Endothelial cell of hepatic sinusoid (primary cell): ENCODE measurements at regions not wholly inside any gene's neighbourhood (a gene's known extent, or its start where the extent isn't known, plus 50 kb on each side); places are given as distances from the start of the nearest gene placed in this dataset.
"Not testable (repeated sequence)": the region's sequence is repeated elsewhere in the genome, so short reads cannot be mapped to it uniquely, and the experiment has no call there.

Experiments
- in situ Hi-C: cut with HindIII; loops from 2 replicates; pipeline ENCODE4 v1.10.0; 2017; ENCODE audit warnings: low sequenced_read_pairs

- in situ Hi-C loops, result no loop called here
Observed at GRCh38 chr15:62488387-62488786, 323.3 kb upstream of the C2CD4B start.

DNA sequence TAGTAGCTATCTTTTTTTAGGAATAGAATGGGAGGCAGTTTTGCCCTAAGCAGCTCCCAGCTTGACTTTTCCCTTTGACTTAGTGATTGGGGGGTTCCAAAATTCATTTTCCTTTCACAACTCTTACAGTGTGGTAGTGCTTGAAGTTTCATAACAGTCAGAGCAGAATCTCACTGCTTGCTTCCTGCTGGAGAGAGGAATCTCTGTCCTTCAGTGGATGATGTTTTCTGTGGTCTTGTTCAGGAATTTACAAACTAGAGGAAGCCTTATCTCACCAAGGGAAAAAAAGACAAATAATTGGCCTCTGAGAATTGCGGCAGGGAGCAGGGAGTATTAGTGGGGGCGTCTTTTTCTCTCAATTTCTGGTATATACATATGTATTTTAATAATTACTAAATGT is 326.6 kb upstream of the C2CD4B start:
- in situ Hi-C loops, result no loop called here

DNA sequence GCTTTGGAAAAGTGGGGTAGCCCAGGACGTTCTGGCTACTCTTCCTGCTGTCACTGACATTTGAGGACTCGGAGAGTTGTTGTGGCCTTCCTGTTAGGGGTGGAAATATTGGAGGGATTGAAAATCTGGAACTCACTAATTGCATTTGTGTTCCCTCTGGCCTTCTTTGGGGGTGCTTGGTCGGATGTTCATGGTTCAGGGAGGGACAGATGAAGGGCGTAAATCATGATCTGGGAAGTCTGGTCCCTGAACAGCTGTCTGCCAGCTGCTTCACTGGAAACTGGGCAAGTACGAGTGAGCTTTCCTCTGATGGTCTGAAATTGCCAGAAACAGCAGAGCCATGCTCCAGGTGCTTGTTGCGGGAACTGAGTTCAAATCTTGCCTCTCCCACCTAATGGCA is 327.8 kb upstream of the C2CD4B start:
- in situ Hi-C loops, result no loop called here

DNA sequence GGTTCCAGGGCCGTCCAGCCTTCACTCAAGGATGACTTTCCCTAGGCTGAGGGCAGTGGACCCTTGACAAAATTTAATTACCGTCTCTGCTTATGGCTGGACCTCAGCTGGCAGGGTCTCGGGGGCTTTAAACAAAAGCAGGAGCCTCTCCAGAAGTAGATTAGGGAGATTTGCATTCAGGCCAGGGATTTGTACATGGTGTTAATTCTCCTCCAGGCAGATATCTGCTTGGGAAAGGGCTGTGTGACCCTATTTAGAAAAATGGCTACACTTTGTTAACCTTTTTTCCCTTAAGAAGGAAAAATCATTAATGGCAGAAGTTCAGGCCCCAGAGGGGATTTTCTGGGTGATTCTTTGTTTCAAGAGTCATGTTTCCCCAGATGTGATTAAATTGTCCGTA is 329.1 kb upstream of the C2CD4B start:
- in situ Hi-C loops, result no loop called here

DNA sequence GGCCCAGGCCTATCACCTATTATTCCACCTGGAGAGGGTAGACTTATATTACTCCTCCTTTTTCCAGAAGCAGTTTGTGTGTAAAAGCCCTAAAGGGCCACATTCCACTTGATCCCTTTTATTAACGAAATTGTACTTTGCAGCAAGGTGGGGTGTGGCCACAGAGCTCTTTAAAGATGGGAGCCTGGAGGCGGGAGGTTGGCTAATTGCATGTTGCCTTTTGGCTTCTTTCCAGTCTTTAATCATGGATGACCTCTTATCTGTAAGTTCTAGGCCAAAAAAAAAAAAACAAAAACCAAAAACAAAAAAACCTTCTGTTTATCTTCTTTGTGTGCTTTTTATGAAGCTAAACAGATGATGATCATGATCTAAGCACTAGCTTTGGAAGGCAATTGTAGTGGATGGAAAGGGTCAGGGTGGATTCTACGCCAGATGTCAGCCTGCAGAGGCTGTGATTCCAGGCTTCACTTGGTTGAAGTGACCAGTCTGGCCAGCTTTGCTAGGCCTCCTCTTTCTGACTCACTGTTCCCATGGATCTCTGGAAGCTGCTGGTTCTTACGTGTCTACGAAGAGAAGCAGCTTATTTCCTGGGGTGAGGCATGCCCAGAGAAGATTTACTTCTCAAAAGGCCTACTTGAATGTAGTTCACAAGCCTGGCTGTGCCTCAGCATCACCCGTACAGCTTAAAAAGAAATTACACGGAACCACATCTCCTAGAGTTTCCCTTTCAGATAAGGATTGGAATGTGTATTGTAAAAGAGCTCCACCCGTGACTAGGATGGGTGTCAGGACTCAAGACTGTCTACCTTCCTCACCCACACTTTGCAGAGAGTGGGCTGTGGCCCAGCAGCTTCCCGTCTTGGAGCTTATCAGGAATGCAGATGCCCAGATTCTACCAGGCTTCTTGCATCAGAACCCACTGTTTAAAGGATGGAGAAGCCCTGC is 330.9 kb upstream of the C2CD4B start:
- in situ Hi-C loops, result no loop called here

DNA sequence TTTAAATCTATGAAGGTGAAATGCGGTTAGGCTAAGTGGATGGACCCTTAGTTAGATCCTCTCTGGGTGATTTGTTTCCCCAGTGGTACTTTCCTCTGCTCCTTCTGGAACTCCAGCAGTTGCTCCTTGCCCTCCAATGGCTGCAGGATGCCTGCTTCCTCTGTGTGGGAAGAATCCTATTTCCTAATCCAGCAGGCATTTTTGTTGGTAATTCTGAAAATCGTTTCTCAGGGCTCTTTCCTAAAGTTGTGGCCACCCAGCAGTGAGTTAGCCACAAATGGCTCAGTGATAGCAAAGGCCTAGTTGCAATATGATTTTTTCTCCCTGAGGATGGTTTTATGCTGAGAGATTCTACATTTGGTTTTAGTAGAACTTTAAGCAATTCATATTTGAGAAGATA is 332.3 kb upstream of the C2CD4B start:
- in situ Hi-C loops, result no loop called here

- in situ Hi-C loops, result no loop called here
Observed at GRCh38 chr15:62498278-62498677, 333.2 kb upstream of the C2CD4B start.

GRCh38 chr15:62498712-62499111 is 333.6 kb upstream of the C2CD4B start:
- in situ Hi-C loops, result no loop called here

GRCh38 chr15:62500325-62500724 is 335.2 kb upstream of the C2CD4B start:
- in situ Hi-C loops, result no loop called here

DNA sequence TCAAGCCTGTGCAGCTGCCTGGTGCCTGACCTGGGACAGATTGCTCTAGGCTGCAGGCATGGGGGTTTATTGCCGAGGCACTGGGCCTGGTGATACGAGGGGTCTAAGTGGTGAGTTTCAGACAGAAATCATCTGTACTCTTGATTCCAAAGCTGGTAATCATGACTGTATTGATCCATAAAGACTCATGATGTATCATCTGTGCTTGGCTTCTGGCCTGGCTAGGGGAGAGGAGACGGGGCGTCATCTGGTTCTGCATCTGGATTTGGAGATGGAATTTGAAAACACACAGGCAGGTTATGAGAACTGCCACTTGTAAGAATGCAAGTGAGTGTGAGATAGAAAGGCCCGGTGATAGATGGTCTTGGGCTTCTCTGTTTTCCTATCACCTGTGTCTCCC is 337.4 kb upstream of the C2CD4B start:
- in situ Hi-C loops, result no loop called here

DNA sequence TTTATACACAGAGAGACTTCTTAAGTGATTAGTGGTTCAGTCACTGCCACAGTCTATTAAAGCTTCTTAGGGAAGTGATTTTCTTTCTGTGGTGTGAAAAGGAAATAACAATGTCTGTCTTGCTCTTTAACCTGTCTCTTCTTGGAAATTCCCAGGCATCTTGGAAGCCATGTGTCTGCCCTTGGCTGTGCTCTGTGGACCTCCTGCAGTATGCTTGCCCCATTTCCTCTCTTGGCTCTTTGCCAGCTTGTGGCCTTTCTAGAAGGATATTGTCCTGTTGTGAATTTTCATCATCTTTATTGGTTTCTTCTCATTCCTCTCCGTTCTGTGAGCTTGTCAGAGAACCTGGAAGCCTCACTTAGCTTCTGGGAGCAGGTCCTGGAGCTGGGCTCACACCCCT is 338.4 kb upstream of the C2CD4B start:
- in situ Hi-C loops, result no loop called here

DNA sequence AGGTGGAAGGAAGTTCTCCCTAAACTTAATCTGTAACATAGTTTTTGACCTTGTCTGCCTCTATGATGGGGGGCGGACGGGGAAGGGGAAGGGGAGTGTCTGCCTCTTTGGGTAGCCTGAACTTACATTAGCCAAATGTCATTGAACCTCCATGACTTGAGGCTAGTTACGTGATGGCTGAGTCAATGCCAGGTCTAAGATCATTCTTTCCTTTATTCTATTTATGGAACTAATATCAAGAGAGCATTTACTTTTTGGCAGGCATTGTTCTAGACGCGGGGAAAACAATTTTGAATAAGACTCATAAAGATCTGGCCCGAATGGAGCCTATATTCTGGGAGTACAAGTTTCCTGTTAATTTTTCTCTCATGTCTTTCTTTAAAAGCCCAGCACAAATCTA is 340.7 kb upstream of the C2CD4B start:
- in situ Hi-C loops, result no loop called here

DNA sequence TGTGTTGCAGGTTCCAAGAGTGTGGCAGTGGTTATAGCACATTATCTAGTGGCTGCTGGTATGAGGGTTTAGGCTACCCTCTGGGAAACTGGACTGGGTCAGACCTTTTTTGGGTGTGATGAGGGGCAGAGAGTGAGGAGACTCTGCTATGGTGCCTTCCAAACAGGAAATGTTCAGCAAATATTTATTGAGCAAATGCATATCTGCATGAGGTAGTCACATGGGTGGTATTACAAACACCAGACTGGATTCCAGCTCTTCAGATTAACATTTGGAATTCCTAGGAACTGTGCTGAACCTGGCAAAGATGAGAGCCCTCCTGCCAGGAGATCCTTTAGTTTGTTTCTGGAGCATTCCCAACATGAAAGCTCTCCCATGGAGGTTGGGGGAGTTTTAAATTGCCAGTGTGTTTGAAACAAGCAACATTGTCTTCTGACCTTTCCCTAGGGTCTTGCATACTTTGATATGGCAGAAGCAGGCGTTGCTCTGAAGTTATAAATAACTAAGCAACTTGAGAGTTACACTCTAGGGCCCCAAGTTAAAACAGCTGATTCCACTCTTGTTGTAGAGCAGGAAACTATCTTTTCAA is 341.2 kb upstream of the C2CD4B start:
- in situ Hi-C loops, result no loop called here

DNA sequence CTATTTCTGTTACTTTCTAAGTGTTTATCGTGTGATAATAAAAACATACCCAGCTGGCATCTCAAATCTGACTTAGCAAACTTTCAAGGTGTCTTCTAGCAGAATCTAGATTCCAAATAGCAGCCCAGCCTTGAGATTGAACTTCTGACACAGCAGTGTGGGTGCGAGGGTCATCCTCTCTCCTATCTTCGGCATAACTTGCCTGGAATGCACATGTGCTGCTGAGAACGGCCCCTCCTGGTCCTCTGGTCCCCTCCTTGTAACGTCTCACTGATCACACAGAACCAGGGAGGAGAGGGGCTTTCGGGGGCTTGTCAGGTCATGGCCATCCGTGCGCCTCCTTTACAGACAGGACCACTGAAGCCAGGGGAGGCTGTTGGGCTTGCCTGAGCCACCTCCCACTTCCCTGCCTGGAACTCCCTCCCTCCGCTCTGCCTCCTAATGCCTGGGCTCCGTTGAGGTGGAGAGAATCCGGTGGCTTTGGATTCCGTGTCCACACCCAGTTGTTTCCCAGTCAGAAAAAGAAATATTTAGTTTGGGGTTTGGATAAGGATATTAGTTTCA is 344.4 kb upstream of the C2CD4B start:
- in situ Hi-C loops, result no loop called here

- in situ Hi-C loops, result no loop called here
Observed at GRCh38 chr15:62510791-62511190, 345.7 kb upstream of the C2CD4B start.

DNA sequence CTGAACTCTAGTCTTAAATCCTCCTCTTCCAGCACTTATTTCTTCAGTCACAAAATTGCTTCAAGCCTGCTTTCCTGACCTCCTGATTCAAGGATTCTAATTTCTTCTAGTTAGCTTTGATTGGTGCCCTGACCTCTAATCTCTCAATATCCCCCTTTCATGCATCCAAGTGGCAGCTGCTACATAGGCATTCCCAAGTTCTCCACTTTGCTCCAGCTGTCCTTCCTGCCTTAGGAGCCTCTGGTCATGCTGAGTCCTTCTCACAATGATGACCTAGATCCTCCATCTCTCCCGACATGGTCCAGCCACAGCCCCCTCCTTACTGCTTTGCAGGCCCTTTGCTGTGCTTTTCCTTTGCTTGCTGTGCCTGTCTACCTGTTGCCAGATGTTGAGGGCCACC is 347.8 kb upstream of the C2CD4B start:
- in situ Hi-C loops, result no loop called here

DNA sequence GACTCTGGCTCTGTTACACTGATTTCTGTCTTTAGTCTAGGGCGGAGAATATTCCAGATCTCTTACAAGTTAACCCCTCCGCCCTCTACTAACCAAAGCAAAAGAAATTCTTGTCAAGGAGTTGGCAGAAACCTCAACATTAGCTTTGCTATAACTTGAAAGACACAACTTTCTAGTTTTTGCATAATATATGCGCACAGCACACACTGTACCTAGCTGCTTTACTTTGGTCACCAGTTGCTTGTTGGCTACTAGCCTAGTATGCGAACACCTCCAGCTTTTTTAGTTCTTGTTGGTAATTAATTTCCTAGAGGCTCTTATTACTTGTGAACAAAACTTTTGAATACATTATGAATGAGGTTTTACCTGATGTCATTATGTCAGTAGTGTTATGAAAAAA is 348.8 kb upstream of the C2CD4B start:
- in situ Hi-C loops, result no loop called here

DNA sequence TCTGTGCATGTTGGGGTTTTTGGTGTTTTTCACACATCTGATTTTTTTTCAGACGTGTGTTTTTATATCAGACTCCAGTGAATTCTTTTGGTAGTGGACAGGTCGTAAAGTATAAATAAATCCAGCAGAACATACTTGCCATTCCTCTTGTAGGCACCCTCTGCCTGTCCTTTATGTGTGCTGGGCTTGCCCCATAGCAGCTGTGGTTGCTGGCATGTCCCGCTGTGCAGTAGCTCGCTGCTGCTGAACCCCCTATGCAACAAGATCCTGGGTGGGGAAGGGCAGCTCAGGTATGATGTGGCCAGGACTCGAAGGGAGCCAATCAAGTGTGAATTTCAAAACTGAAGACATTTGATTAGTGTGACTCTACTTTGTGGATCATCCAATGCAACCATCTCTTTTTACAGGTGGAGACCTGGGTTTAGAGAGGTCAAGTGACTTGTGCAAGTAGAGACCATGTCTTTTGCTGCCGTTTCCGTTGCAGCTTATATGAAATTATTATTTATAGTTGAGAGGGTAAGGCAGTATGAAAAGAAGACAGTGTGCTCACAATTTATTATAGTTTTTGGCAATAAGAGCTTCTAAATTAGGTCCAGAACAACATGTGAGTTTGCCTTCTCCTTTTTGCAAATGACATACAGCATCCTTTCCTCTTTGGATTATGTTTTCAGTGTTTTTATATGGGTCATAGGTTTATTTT is 350.8 kb upstream of the C2CD4B start:
- in situ Hi-C loops, result no loop called here

GRCh38 chr15:62517541-62517940 is 352.5 kb upstream of the C2CD4B start:
- in situ Hi-C loops, result no loop called here

DNA sequence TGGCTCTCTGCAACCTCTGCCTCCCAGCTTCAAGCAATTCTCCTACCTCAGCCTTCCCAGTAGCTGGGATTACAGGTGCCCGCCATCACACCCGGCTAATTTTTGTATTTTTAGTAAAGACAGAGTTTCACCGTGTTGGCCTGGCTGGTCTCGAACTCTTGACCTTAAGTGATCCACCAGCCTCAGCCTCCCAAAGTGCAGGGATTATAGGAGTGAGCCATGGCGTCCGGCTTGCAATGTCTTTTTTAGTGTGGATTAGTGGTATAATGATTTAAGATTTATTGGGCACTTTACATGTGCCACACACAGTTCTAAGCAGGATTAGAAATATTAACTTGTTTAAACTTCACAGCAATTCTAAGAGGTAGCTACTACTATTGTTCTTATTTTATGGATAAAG is 353.6 kb upstream of the C2CD4B start:
- in situ Hi-C loops, result not testable (repeated sequence)

- in situ Hi-C loops, result loop anchor here (5.0 to 10.0 kb wide), 2 partner anchors 37 to 45 kb away; no protein-coding TSS in a partner anchor
Observed at GRCh38 chr15:62519900-62520299, 354.8 kb upstream of the C2CD4B start.
